OCI-M2 (cell line): ENCODE measurements at regions not wholly inside any gene's neighbourhood (a gene's known extent, or its start where the extent isn't known, plus 50 kb on each side); places are given as distances from the start of the nearest gene placed in this dataset.

Experiments
- DNase-seq: peaks from one replicate; lab custom pipeline; 2025; ENCODE audit not compliant: unreplicated experiment; lab: John Stamatoyannopoulos, UW

DNA sequence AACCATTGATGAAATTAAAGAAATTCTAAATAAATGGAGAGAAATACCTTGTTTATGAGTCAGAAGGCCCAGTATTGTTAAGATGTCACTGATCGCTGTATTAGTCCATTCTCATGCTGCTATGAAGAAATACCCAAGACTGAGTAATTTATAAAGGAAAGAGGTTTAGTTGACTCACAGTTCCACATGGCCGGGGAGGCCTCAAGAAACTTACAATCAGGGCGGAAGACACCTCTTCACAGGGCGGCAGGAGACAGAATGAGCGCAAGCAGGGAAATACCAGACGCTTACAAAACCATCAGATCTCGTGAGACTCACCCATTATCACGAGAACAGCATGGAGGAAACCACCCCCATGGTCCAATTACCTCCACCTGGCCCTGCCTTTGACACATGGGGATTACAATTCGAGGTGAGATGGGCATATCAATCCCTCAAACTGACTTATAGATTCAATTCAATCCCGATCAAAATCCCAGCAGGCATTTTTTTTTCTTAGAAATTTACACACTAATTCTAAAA is 157.2 kb downstream of the ENGASE start:
- no peak for DNase-seq

DNA sequence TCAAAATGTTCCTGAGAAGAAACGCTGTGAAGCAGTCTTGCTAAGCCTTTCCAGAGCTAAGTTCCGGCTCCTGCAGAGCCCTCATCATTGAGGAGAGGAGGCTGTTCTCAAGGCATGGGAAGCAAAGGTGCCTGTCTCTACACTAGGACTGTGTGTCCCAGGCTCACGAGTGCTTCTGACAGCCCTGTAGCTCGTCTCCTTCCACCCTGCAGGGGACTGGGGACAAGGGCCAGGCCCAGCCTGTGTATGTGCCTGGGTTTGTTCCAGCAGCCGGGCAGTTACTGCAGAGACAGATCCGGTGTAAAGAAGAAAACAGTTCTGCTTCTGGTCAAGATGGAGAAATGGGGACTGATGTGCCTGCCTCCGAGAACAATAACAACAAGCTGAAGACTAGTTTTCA is 156.0 kb downstream of the ENGASE start:
- DNase-seq, result no peak

DNA sequence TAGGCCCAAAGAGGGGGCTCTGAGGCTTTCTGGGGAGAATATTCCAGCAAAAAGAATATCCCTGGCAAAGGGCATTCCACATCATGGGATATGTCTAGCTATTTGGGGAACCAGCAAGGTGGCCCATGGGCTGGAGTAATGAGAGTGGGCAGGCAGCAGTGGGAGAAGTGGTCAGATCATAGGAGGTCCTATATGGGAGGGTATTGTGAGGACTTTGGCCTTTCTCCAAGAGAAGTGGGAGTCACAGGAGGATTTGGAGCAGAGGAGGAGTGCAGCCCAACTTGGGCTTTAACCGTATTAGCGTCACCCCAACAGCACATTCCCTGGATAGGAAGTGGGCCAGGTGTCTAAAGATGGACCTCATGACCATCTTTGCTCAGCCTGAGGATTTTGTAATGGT is 151.4 kb downstream of the ENGASE start:
- no peak for DNase-seq

DNA sequence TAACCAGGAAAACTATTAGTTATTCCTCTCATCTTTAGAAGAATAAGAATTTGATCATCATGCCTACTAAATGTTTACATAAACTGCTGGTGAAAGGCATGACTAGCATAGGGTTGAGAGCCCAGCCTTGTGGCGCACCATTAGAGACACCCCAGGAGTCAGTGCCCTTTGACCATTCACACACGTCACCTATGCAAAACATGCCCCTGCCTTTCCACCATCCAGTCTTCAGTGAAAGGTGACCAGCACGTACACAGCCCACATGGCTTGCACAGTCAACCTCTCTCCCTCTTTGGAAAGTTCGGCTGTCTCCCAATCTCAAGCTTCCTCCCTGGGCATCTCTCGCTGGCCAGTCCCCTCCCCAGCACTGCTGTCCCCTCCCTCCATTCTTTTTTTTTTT is 150.3 kb downstream of the ENGASE start:
- DNase-seq, result no peak

DNA sequence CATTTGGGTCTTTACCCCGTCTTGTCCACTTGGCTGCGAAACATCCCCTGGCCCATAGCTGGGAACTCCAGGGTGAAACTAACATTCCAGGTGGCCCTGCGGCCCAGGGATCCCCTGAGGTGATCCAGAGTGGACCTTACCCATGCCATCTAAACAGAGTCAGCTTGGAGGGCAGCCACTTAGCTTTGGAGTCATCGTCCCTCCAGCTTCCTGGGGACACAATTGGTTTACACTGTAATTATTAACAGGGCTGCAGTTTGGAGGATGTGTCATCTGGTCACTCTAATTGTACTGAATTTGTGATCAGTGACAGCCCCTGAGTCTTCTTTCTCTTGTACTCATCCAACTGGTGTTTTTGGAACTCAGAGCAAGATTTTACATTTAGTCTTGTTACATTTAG is 149.9 kb downstream of the ENGASE start:
- DNase-seq, result no peak

DNA sequence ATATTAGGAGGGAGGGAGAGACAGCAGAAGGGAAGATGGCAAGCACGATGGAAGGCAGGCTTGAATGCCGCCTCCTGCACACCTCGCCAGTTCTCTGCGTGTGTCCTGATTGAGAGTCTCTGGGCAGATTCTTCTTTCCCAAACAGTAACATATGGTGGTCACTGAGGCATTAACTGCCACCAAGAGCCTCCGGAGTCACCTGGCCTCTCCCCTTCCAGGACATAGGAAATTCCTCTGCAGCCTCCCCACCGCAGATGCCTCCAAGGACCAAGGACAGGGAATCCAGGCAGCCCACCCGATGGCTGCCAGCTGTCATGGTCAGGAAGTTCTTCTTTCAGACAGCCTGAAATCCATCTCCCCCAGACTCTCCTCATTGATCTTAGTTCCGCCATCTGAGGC is 149.3 kb downstream of the ENGASE start:
- DNase-seq, result no peak

DNA sequence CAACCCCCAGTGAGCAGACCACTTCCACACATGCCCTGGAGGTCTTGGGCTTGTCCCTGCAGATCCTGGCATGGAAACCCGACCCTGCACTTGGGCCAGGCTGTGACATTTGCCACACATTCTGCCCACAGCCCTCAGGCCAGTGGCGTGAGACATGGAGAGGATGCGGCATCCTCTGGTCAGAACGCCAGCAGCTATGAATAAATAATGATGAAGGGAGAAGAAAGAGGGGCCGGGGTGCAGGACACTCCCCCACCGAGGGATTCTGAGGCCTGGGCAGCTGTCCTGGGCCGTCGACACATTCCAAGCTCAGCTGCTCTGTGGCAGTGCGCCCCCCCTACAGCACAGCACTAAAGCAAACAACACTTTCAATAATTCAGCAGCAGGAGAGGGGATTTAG is 148.8 kb downstream of the ENGASE start:
- DNase-seq, result no peak

DNA sequence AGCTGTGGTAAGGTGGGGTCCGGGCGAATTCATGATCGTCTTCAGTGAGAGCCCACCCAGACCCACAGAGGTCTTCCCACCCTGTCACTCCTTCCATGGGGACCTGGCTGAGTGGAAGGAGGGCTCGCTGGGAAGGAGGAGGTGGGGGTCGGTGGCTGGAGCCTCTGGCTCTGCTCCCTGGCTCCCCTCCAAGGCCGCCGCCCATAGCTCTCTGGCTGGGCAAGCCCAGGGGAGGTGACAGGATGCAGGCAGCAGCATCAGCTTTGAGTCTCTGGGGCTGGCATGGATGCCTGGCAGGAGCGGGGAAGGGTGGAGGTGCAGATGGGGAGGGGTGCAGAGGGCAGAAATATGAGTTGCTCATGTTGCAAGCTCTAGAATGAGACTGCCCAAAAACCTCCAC is 147.0 kb downstream of the ENGASE start:
- no peak for DNase-seq

DNA sequence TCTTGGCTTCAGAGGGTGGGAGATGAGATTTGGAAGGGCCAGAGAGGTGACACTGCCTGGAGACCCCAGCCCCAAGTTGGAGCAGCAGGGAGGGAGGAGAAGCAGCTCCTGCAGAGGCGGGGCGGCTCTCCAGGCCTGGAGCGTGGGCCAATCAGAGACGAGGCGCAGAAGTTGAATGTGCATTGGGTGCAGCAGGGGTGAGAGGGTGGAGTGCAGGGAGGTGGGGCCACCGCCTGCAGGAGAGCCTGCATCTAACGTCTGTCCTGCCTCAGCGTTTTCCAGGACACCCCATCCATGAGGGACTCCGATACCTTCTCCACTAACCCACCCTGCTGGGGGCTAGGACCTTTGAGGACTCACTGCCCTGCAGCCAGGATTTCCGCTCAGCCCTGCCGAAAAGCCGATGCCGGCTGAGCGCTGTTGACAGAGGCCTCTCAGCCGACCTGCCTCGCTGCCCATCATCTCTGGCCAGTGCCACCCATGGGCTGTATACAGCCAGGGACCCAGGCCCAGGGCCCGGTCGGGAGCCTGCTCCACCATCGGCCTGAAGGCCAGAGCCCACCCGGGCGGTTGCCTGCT is 146.2 kb downstream of the ENGASE start:
- no peak for DNase-seq

DNA sequence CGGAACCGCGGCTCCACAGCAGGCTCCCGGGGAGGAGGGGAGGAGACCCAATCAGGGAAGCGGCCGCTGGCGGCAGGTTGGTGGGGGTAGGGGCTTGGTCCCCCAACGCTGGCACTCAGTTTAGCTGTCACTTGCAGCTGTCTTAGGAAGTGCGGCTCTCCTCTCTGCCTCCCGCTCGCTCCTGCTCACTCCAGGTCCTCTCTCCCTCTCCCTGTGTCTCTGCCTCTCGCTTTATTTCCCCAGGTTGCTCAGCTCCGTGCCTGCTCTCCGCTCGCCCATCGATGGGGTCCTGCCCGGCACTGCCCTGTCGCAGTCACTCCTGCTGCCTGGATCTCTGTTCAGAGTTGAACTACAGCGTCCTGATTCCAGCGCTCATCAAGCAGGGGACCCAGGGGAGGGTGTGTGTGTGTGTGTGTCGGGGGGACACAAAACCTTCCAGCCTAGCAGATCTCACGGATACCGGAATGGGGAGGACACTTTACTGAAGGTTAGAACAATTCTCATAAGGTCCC is 145.6 kb downstream of the ENGASE start:
- no peak for DNase-seq

DNA sequence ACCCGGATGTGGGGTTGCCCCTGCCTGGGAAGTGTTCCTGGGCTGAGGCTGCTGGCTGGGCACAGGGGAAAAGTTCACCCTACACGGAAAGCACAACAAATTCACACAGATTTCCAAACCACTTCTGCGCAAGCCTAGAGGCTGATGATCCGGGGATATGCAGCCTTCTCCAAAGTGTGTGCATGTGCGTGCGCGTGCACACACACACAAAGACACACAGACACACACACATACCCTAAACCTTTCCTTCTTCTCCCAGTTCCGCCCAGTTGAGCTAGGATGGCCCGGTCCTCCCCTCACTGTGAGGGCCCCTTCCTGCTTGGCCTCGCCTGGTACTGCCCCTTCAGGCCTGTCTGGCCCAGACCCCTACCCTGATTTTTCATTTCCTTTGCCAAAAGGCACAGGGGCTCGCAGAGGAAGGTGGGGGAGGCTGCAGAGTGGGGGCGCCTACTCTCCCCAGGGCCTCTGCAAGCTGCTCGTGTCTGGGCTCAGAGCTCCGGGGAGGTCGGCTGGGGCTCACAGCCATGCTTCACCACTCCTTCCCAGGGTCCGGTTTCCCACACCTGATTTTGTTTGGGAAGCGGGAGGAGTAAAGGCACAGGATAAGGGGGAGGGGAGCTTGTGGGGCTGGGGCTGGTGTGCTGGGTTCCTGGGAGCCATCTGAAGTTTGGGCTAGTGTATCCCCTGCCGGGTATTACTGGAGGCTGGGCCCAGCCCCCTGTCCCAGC is 144.7 kb downstream of the ENGASE start:
- no peak for DNase-seq

DNA sequence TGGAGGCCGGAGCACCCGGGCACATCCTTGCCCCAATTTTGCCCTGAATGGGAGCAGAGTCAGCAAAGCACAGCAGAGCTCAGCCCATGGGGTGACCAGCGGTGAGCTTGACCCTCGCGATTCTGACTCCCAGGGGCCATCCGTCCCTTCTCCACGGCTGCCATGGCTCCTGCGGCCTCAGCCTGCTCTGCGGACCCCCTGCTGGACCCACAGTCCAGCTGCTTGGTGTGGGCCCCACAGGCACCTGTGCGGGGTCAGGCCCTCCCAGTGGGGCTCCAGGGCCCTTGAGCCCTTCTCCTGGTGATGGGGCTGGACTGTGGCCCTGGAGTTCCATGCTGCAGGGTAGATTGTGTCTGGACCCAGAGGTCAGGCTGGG is 144.2 kb downstream of the ENGASE start:
- DNase-seq, result no peak

DNA sequence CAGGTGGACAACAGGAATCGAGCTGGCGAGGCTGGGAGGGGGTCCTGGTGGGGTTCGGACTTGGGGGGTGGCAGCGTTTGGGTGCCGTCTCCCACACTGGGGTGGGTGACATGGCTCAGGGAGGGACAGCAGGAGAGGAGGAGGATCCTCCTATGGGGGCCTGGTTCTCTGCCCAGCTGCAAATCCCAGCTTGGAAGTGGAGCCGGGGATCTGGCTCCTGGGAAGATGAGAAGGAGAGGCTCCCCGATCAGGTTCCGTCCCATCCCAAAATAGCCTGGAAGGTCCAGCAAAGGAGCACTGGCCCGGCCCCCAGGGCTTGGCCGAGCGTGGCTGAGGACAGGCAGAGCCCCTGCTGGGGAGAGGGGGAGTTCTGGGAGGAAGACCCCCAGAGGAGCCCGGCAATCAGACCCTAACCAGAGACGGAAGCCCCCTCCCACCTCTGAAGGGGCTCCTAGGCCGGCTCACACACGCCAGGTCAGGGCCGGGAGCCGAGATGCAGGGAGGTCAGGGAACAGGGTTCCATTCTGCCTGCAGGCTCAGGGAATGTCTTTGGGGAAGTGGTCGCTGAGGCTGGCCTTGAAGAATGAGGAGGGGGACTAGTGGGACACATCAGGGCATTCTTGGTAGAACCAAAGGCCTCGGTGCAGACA is 143.7 kb downstream of the ENGASE start:
- DNase-seq, result no peak

DNA sequence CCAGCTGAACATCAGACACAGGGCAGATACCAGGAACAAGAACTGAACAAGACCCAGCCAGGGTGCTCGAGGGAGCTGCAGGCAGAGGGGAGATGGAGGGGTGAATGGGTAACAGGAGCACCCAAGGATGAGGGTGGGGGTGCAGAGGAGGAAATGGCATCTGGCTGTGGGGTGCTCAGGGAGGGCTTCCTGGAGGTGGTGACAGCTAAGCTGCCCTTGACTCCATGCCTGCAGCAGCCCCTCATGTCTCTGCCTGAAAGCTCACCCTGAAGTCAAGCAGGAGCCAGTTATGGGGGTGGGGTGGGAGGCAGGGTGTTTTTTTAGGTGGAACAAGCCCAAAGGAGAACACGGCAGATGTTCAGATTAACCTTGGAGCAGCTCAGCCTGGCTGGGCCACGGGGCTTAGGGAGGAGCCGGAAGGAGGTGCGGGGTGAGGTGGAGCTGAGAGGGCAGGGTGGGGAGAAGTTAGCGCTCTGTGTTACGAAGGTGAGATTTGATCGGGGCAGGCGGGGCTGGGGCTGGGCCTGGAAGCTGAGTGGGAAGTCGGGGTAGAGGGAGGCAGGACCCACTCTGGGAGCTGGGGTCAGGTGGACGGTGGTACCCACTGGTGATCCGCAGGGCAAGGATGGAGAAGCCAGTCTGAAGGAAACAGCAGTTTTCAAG is 143.0 kb downstream of the ENGASE start:
- DNase-seq, result no peak

DNA sequence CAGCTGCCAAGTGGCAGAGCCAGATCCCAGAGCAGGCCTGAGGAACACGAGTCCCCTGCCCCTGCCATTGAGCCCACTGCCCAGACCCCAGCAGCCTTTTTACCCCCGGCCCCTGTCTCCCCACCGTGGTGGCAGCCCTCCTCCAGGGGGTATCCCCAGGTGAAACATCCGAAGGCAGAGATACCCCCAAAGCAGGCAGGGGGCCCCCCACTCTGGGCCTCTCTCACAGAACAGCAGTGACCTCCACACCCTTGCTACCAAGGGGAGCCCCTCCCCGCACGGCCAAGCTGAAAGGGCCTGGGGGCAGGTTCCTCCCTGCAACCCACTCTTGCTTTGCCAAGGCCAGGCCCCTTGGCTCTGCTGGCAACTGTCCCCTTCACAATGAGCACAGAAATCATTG is 142.2 kb downstream of the ENGASE start:
- no peak for DNase-seq

DNA sequence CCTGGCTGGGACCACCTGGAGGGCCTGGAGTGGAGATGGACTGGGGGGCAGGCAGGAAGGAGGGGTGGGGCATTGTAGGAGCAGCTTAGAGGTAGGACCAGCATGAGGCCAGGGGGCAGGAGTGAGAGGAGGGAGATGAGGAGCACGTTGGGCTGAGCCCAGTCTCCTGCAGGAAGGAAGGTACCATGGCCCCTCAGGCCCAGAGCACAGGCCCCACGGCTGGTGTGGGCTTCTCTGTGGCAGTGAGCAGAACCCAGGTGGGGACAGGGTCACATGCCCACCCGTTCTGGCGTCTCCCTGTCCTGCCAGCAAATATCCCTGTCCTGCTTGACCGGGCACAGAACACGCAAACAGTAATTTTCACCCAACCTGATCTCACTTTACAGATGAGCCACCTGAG is 141.8 kb downstream of the ENGASE start:
- DNase-seq, result no peak

DNA sequence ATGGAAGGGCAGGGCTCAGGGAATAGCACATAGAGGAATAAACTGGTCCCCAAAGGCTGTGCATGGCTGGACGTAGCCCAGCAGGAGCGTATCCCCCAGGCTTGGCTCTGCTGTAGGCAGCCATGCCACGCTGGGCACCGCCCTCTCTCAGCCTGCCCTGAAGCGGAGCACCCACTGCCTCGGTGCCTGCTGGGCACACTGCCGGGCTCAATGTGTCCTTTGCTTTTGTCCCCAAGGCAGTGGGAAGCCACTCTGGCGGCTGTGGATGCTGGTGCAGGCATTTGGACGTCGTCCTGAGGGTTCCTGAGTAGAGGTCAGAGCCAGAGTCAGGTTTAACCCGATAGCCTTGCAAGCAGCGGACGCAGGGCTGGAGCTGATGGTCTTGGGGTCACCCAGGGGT is 141.0 kb downstream of the ENGASE start:
- no peak for DNase-seq

DNA sequence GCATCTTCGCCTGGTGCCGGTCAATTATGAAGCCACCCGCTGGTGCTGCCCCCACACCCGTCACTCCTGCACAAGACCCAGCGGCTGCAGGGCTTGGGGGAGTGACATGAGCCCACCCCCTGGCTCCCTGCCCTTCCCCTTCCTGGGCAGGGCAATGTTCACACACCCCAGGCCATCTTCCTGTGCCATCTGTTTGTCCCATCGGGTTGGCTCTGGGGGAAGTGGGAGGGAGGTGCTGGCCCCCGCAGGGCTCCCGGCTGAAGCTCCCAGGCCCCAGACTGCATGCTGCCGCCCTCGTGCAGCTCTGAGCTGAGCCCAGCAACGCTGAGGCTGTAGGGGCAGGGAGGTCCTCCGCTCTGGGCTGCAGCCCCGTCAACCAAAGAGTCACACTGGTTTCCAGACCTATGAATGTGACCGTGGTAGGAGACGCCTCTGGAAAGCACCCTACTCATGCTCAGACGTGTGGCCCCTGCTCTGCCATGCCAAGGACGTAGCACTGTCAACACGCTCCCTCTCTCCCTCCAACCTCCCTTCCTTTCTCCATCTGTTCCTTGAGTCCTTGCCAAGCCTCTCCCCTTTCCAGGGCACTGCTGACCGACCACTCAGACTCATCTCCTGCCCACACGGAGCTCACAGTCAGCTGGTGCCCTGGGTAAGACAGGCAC is 140.4 kb downstream of the ENGASE start:
- DNase-seq, result no peak

DNA sequence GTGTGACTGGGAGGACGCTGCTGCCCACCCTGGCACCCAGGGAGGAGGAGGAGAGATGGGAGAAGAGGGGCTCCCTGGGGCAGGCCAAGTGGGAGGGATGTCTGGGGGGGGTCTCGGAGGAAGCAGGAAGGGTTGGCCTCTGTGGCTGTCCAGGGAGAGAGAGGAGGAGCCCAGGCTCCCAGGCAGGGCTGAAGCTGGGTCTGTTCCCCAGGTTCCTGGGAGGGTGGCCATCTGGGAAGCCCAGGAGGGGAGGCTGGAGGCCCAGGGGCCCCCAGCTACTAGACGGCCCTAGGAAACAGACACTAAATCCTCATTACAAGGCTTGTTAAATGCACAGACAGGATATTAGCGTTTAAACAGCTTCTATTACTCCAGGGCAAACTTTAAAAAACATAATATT is 139.8 kb downstream of the ENGASE start:
- DNase-seq, result no peak

DNA sequence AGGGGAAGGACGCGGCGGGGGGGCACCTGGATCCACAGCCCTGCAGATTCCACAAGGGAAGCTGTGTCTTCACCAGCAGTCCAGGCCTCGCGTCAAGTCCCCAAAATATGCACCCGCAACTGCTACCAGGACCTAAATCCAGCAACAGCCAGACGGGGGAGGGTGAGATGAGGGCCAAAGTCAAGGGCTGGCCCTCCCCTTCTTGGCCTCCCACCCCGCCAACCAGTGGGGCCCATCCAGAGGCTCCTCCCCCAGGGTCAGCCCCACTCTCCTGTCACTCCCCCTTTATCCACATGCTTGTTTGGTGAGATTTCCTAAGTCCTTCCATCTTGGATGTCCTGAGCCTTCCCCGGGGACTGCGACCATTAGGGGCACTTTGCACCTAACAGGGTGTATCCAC is 138.7 kb downstream of the ENGASE start:
- DNase-seq, result no peak
